GM23338 (cell line): ENCODE measurements at regions not wholly inside any gene's neighbourhood (a gene's known extent, or its start where the extent isn't known, plus 50 kb on each side); places are given as distances from the start of the nearest gene placed in this dataset.

ENCODE experiments used
- ATAC-seq: fragments of 200-7000 bp; cut with Tn5 transposase; 3 replicates; pipeline ENCODE4 v1.9.1; 2020
- DNase-seq: peaks from one replicate; pipeline ENCODE4 v3.0.0-alpha.2; 2015; ENCODE audit warnings: low spot score
- H2AFZ ChIP-seq: fragments of 200-600 bp; sonication (generic); 2 replicates; pipeline ENCODE4 v1.8.0; 2016; ENCODE audit warnings: antibody characterized with exemption, mild to moderate bottlenecking, moderate library complexity
- H3F3A ChIP-seq: fragments of 200-600 bp; sonication (generic); replicated peaks from 2 replicates; pipeline ENCODE4 v1.8.0; 2017; ENCODE audit warnings: antibody characterized with exemption, mixed run types, low read depth
- H3K27ac ChIP-seq: fragments of 200-600 bp; sonication (generic); 2 replicates; pipeline ENCODE4 v1.6.1; 2016; ENCODE audit warnings: low read depth
- H3K27me3 ChIP-seq: fragments of 200-600 bp; sonication (generic); 2 replicates; pipeline ENCODE4 v1.8.0; 2016; ENCODE audit warnings: mild to moderate bottlenecking, mixed run types, moderate library complexity; ENCODE audit not compliant: insufficient read depth
- H3K36me3 ChIP-seq: fragments of 200-600 bp; sonication (generic); 2 replicates; pipeline ENCODE4 v1.8.0; 2016; ENCODE audit warnings: mild to moderate bottlenecking; ENCODE audit not compliant: insufficient read depth
- H3K4me1 ChIP-seq: fragments of 200-600 bp; sonication (generic); 2 replicates; pipeline ENCODE4 v1.8.0; 2016; ENCODE audit warnings: mild to moderate bottlenecking, moderate library complexity; ENCODE audit not compliant: insufficient read depth
- H3K4me2 ChIP-seq: fragments of 200-600 bp; sonication (generic); 2 replicates; pipeline ENCODE4 v1.7.1; 2017; ENCODE audit warnings: mixed run types
- H3K4me3 ChIP-seq: fragments of 200-600 bp; sonication (generic); 2 replicates; pipeline ENCODE4 v1.6.1; 2016; ENCODE audit warnings: mixed run types
- H3K79me2 ChIP-seq: fragments of 200-600 bp; sonication (generic); replicated peaks from 2 replicates; pipeline ENCODE4 v1.8.0; 2017; ENCODE audit warnings: mild to moderate bottlenecking; ENCODE audit not compliant: insufficient read depth
- H3K9me2 ChIP-seq: fragments of 200-600 bp; sonication (generic); 2 replicates; pipeline ENCODE4 v1.8.0; 2017; ENCODE audit not compliant: insufficient read depth
- H4K20me1 ChIP-seq: fragments of 200-600 bp; sonication (generic); replicated peaks from 2 replicates; pipeline ENCODE4 v1.8.0; 2017; ENCODE audit warnings: mild to moderate bottlenecking; ENCODE audit not compliant: insufficient read depth
- H3K27ac Mint-ChIP-seq: 2 replicates; pipeline ENCODE4 v1.8.0; 2020; ENCODE audit warnings: inconsistent platforms, mild to moderate bottlenecking, moderate library complexity, mixed read lengths
- H3K27me3 Mint-ChIP-seq: 3 replicates; pipeline ENCODE4 v1.8.0; 2022; ENCODE audit warnings: low read depth, mild to moderate bottlenecking, moderate library complexity, mixed read lengths, inconsistent platforms; ENCODE audit not compliant: insufficient read depth, poor library complexity
- H3K36me3 Mint-ChIP-seq: 3 replicates; pipeline ENCODE4 v1.8.0; 2021; ENCODE audit warnings: low read depth, mild to moderate bottlenecking, inconsistent platforms, moderate library complexity, mixed read lengths
- H3K4me1 Mint-ChIP-seq: 3 replicates; pipeline ENCODE4 v1.8.0; 2020; ENCODE audit warnings: mild to moderate bottlenecking, inconsistent platforms, mixed read lengths
- H3K4me3 Mint-ChIP-seq: 3 replicates; pipeline ENCODE4 v1.8.0; 2021; ENCODE audit warnings: moderate library complexity, mild to moderate bottlenecking, inconsistent platforms, mixed read lengths
- H3K9me3 Mint-ChIP-seq: 3 replicates; pipeline ENCODE4 v1.8.0; 2020; ENCODE audit warnings: moderate library complexity, mild to moderate bottlenecking, inconsistent platforms, mixed read lengths
- CREB1 ChIP-seq: fragments of 250-450 bp; sonication (Bioruptor Pico); IDR thresholded peaks from 2 replicates; pipeline ENCODE4 v1.5.0; 2020; ENCODE audit warnings: low read depth, mild to moderate bottlenecking, moderate library complexity
- CTCF ChIP-seq, 2 experiments: fragments of 200-600 bp in 1 of 2; sonication (generic) in 1 of 2; conservative IDR thresholded peaks; 2 replicates each; pipeline versions ENCODE4 v1.5.1 to v1.6.1; 2016 to 2017; ENCODE audit warnings: antibody characterized with exemption in 2 of 2, low read depth in 2 of 2, mild to moderate bottlenecking in 2 of 2, moderate library complexity in 1 of 2
- ETS1 ChIP-seq: IDR thresholded peaks from 2 replicates; pipeline ENCODE4 v1.6.1; 2016; ENCODE audit warnings: antibody characterized with exemption
- JUNB ChIP-seq: IDR thresholded peaks from one replicate; pipeline ENCODE4 v1.6.1; 2016; ENCODE audit warnings: antibody characterized with exemption; ENCODE audit not compliant: unreplicated experiment
- POLR2AphosphoS5 ChIP-seq: IDR thresholded peaks from 2 replicates; pipeline ENCODE4 v1.6.1; 2016; ENCODE audit warnings: antibody characterized with exemption, low read depth
- REST ChIP-seq: IDR thresholded peaks from one replicate; pipeline ENCODE4 v1.6.1; 2018; ENCODE audit warnings: antibody characterized with exemption; ENCODE audit not compliant: unreplicated experiment
- STAT1 ChIP-seq: IDR thresholded peaks from one replicate; pipeline ENCODE4 v1.6.1; 2016; ENCODE audit warnings: antibody characterized with exemption; ENCODE audit not compliant: unreplicated experiment
- ZNF331 ChIP-seq: fragments of 250-450 bp; sonication (Bioruptor Pico); IDR thresholded peaks from 2 replicates; pipeline ENCODE4 v1.5.0; 2020; ENCODE audit warnings: low read depth, mild to moderate bottlenecking, moderate library complexity
- ZNF462 ChIP-seq: fragments of 250-450 bp; sonication (Bioruptor Pico); IDR thresholded peaks from 2 replicates; pipeline ENCODE4 v1.5.0; 2020; ENCODE audit warnings: mild to moderate bottlenecking, moderate library complexity

GRCh38 chr1:116854716-116855115, 55.0 kb upstream of the PTGFRN start:
- H3K27ac Mint-ChIP-seq, result peak overlapping the region; percentile 98
- H3F3A ChIP-seq, result 0 out of 2 replicates have a peak, but pooled peaks cover 3% of the 10 kb centered on the region
- ATAC-seq, result peak; percentile 44
- no peaks in the 10 kb centered on the region for H3K79me2 ChIP-seq
- peak overlapping the region; percentile 60 for H3K4me3 Mint-ChIP-seq
- no peaks in the 10 kb centered on the region for H3K36me3 ChIP-seq
- H3K36me3 Mint-ChIP-seq, result peaks cover 1% of the 10 kb centered on the region; the same call in 1 of the 3 replicates
- no peaks in the 10 kb centered on the region for H3K27me3 ChIP-seq
- peaks cover 52% of the 10 kb centered on the region for H3K4me1 Mint-ChIP-seq
- H3K4me1 ChIP-seq, result peaks cover 48% of the 10 kb centered on the region
- peak overlapping the region; percentile 31 for H3K4me3 ChIP-seq
- H3K4me2 ChIP-seq, result peak overlapping the region; percentile 67
- no peaks in the 10 kb centered on the region for H4K20me1 ChIP-seq
- no peaks in the 10 kb centered on the region for H3K27me3 Mint-ChIP-seq
- no peaks in the 10 kb centered on the region for H3K9me3 Mint-ChIP-seq
- H3K9me2 ChIP-seq, result peaks cover 3% of the 10 kb centered on the region; the same call in 1 of the 2 replicates
- TF ChIP-seq CTCF (conservative IDR thresholded peaks at IDR 0.05; ENCODE audit: low read depth in 2 of 2), result no peak
- TF ChIP-seq ZNF462, result 0 out of 2 replicates have a peak, but pooled peaks have one; percentile 16
- peak overlapping the region; percentile 16 for H2AFZ ChIP-seq
- peak overlapping the region; percentile 83 for H3K27ac ChIP-seq
- DNase-seq, result peak; percentile 46

GRCh38 chr1:116855191-116855619, 54.5 kb upstream of the PTGFRN start:
- H3F3A ChIP-seq, result 0 out of 2 replicates have a peak, but pooled peaks cover 3% of the 10 kb centered on the region
- Mint-ChIP-seq H3K4me3 (no peak overlapping the region), H3K4me1 (peaks cover 56% of the 10 kb centered on the region), H3K27ac (peak overlapping the region; percentile 98), H3K27me3 (no peaks in the 10 kb centered on the region), H3K9me3 (no peaks in the 10 kb centered on the region), H3K36me3 (peaks cover 4% of the 10 kb centered on the region; the same call in 1 of the 3 replicates)
- no peaks in the 10 kb centered on the region for H3K36me3 ChIP-seq
- H3K4me1 ChIP-seq, result peaks cover 53% of the 10 kb centered on the region
- peak overlapping the region; percentile 67 for H3K4me2 ChIP-seq
- H2AFZ ChIP-seq, result peak overlapping the region; percentile 16
- H3K4me3 ChIP-seq, result no peak overlapping the region; the same call in 1 of the 2 replicates
- ATAC-seq, result peak; percentile 16
- no peaks in the 10 kb centered on the region for H4K20me1 ChIP-seq
- peak overlapping the region; percentile 83 for H3K27ac ChIP-seq
- no peaks in the 10 kb centered on the region for H3K79me2 ChIP-seq
- no peak for DNase-seq
- peaks cover 3% of the 10 kb centered on the region; the same call in 1 of the 2 replicates for H3K9me2 ChIP-seq
- no peaks in the 10 kb centered on the region for H3K27me3 ChIP-seq
- TF ChIP-seq ETS1 (no peak), JUNB (no peak), CREB1 (CRISPR knock-in tag) (no peak), STAT1 (no peak), REST (no peak), POLR2AphosphoS5 (no peak), ZNF331 (no peak)
